Natural killer cell (primary cell): ENCODE measurements at regions not wholly inside any gene's neighbourhood (a gene's known extent, or its start where the extent isn't known, plus 50 kb on each side); places are given as distances from the start of the nearest gene placed in this dataset.

Experiments used
- ATAC-seq, 3 donors: fragments of 150-1000 bp in 2 of 3; fragments of 200-7000 bp in 1 of 3; cut with Tn5 transposase; 1 replicate in 1 of 3; 2 replicates in 2 of 3; pipeline ENCODE4 v1.10.0; 2021; ENCODE audit warnings: mild to moderate bottlenecking in 2 of 3, moderate library complexity in 2 of 3
- DNase-seq, 2 donors: peaks; one replicate each; pipeline versions ENCODE4 v3.0.0 to v3.0.0-alpha.2; 2013 to 2021; ENCODE audit warnings: mixed read lengths in 1 of 2
- H3K27ac ChIP-seq: one replicate; pipeline ENCODE4 v1.5.1; 2013; ENCODE audit warnings: mild to moderate bottlenecking, low read length
- H3K27me3 ChIP-seq: one replicate; pipeline ENCODE4 v1.6.1; 2013; ENCODE audit warnings: low read length; ENCODE audit not compliant: control insufficient read depth, insufficient read depth
- H3K36me3 ChIP-seq: one replicate; pipeline ENCODE4 v1.6.1; 2013; ENCODE audit warnings: low read length; ENCODE audit not compliant: control insufficient read depth, insufficient read depth
- H3K4me1 ChIP-seq: one replicate; pipeline ENCODE4 v1.6.1; 2013; ENCODE audit warnings: low read length; ENCODE audit not compliant: control insufficient read depth, insufficient read depth
- H3K4me3 ChIP-seq: one replicate; pipeline ENCODE4 v1.5.1; 2013; ENCODE audit warnings: low read length
- H3K9me3 ChIP-seq: one replicate; pipeline ENCODE4 v1.6.1; 2013; ENCODE audit warnings: low read length; ENCODE audit not compliant: control insufficient read depth, insufficient read depth
- H3K27ac Mint-ChIP-seq, 2 donors: one replicate each; pipeline ENCODE4 v1.8.0; 2022; ENCODE audit warnings: mild to moderate bottlenecking in 2 of 2, mixed read lengths in 2 of 2, moderate library complexity in 1 of 2
- H3K27me3 Mint-ChIP-seq, 2 donors: one replicate each; pipeline ENCODE4 v1.8.0; 2022; ENCODE audit warnings: low read depth in 2 of 2, mixed read lengths in 2 of 2
- H3K36me3 Mint-ChIP-seq: one replicate; pipeline ENCODE4 v1.8.0; 2022; ENCODE audit warnings: mixed read lengths
- H3K4me1 Mint-ChIP-seq, 2 donors: one replicate each; pipeline ENCODE4 v1.8.0; 2022; ENCODE audit warnings: mixed read lengths in 2 of 2
- H3K4me3 Mint-ChIP-seq: one replicate; pipeline ENCODE4 v1.8.0; 2022; ENCODE audit warnings: mild to moderate bottlenecking, moderate library complexity, mixed read lengths
- H3K9me3 Mint-ChIP-seq, 2 donors: one replicate each; pipeline ENCODE4 v1.8.0; 2022; ENCODE audit warnings: mixed read lengths in 2 of 2
- CTCF ChIP-seq: fragments of 200-600 bp; IDR thresholded peaks from one replicate; pipeline ENCODE4 v1.8.0; 2022; ENCODE audit warnings: antibody characterized with exemption
- WGBS: methylation state at CpG from one replicate; pipeline ENCODE4 v1.1.7; 2013; ENCODE audit warnings: missing lambda C conversion rate; ENCODE audit not compliant: insufficient coverage; 5-methylcytosine and 5-hydroxymethylcytosine counted together
- intact Hi-C: fragments of 100-400 bp; cut with micrococcal nuclease; formaldehyde crosslinking; loops from one replicate; pipeline ENCODE4 v1.14.2; 2022

- Mint-ChIP-seq H3K36me3 (no peaks in the 10 kb centered on the region), H3K27ac (no peak overlapping the region), H3K4me1 (no peaks in the 10 kb centered on the region), H3K9me3 (no peaks in the 10 kb centered on the region), H3K4me3 (no peak overlapping the region), H3K27me3 (peaks cover 3 to 16% of the 10 kb centered on the region in 2 donors)
- Histone ChIP-seq H3K36me3 (no peaks in the 10 kb centered on the region), H3K9me3 (no peaks in the 10 kb centered on the region), H3K27me3 (no peaks in the 10 kb centered on the region), H3K4me1 (no peaks in the 10 kb centered on the region), H3K4me3 (no peak overlapping the region), H3K27ac (no peak overlapping the region)
- WGBS, result 77% methylated on average over 10 of the region's 11 CpGs
- ATAC-seq, result no peak
- intact Hi-C loops, result no loop called here
- no peak for TF ChIP-seq CTCF
- DNase-seq, result no peak
These were observed 65.8 kb upstream of the IGSF21 start for GRCh38 chr1:18041685-18042355.

- no peaks in the 10 kb centered on the region for H3K4me1 ChIP-seq
- no peak for ATAC-seq
- H3K9me3 ChIP-seq, result no peaks in the 10 kb centered on the region
- intact Hi-C loops, result no loop called here
- no peak overlapping the region for H3K4me3 Mint-ChIP-seq
- H3K36me3 Mint-ChIP-seq, result no peaks in the 10 kb centered on the region
- DNase-seq, result no peak
- H3K27me3 ChIP-seq, result no peaks in the 10 kb centered on the region
- no peak overlapping the region for H3K27ac ChIP-seq
- no peak for TF ChIP-seq CTCF
- H3K36me3 ChIP-seq, result no peaks in the 10 kb centered on the region
- peaks cover 3 to 6% of the 10 kb centered on the region in 2 donors for H3K27me3 Mint-ChIP-seq
- H3K4me1 Mint-ChIP-seq, result no peaks in the 10 kb centered on the region
- no peak overlapping the region for H3K4me3 ChIP-seq
- H3K27ac Mint-ChIP-seq, result no peak overlapping the region
- 83% methylated on average over 2 of the region's 2 CpGs for WGBS
- peaks cover 0 to under 1% of the 10 kb centered on the region in 2 donors for H3K9me3 Mint-ChIP-seq
These were observed 63.7 kb upstream of the IGSF21 start for GRCh38 chr1:18043871-18044270.

GRCh38 chr1:18045203-18045602 is 62.4 kb upstream of the IGSF21 start:
- no peak overlapping the region for H3K4me3 Mint-ChIP-seq
- Histone ChIP-seq H3K4me3 (no peak overlapping the region), H3K4me1 (no peaks in the 10 kb centered on the region), H3K9me3 (no peaks in the 10 kb centered on the region), H3K27ac (no peak overlapping the region), H3K36me3 (no peaks in the 10 kb centered on the region), H3K27me3 (no peaks in the 10 kb centered on the region)
- TF ChIP-seq CTCF, result no peak
- intact Hi-C loops, result no loop called here
- DNase-seq (no peak), ATAC-seq (no peak)
- no peaks in the 10 kb centered on the region for H3K36me3 Mint-ChIP-seq
- no peak overlapping the region for H3K27ac Mint-ChIP-seq
- peaks cover 0 to 6% of the 10 kb centered on the region in 2 donors for H3K27me3 Mint-ChIP-seq
- 49% methylated on average over 5 of the region's 5 CpGs for WGBS
- no peaks in the 10 kb centered on the region for H3K4me1 Mint-ChIP-seq
- peaks cover 5 to 6% of the 10 kb centered on the region in 2 donors for H3K9me3 Mint-ChIP-seq

- no peaks in the 10 kb centered on the region for H3K4me1 ChIP-seq
- no peaks in the 10 kb centered on the region for H3K27me3 ChIP-seq
- H3K27me3 Mint-ChIP-seq, result peaks cover 0 to 6% of the 10 kb centered on the region in 2 donors
- intact Hi-C loops, result no loop called here
- no peaks in the 10 kb centered on the region for H3K4me1 Mint-ChIP-seq
- H3K9me3 ChIP-seq, result no peaks in the 10 kb centered on the region
- H3K4me3 ChIP-seq, result no peak overlapping the region
- H3K9me3 Mint-ChIP-seq, result peaks cover 5 to 6% of the 10 kb centered on the region in 2 donors
- 62% methylated on average over 6 of the region's 8 CpGs for WGBS
- H3K27ac Mint-ChIP-seq, result no peak overlapping the region
- ATAC-seq (no peak), DNase-seq (no peak)
- H3K36me3 Mint-ChIP-seq, result no peaks in the 10 kb centered on the region
- H3K27ac ChIP-seq, result no peak overlapping the region
- H3K36me3 ChIP-seq, result no peaks in the 10 kb centered on the region
- no peak for TF ChIP-seq CTCF
- H3K4me3 Mint-ChIP-seq, result no peak overlapping the region
These were observed 62.0 kb upstream of the IGSF21 start for GRCh38 chr1:18045621-18046020.
